CD4-positive, alpha-beta memory T cell (primary cell): ENCODE measurements at regions not wholly inside any gene's neighbourhood (a gene's known extent, or its start where the extent isn't known, plus 50 kb on each side); places are given as distances from the start of the nearest gene placed in this dataset.

ENCODE experiments used
- CTCF ChIA-PET: fragments of 350-600 bp; sonication (Branson Sonifier 250); formaldehyde crosslinking; loops from one replicate; lab custom pipeline; 2021; ENCODE audit warnings: inconsistent platforms; ENCODE audit not compliant: partially characterized antibody; lab: Charles Lee
- POLR2A ChIA-PET: fragments of 350-600 bp; sonication (Branson Sonifier 250); formaldehyde crosslinking; loops from one replicate; lab custom pipeline; 2021; ENCODE audit not compliant: partially characterized antibody; lab: Charles Lee
- DNase-seq, 5 donors: peaks; one replicate each; pipeline versions ENCODE4 v3.0.0 to v3.0.0-alpha.2; 2020 to 2022; ENCODE audit warnings: mixed read lengths in 1 of 5
- H3K27ac ChIP-seq: one replicate; pipeline ENCODE4 v1.7.0; 2013; ENCODE audit warnings: low read depth, low read length
- H3K27me3 ChIP-seq: 2 replicates; pipeline ENCODE4 v1.7.0; 2013; ENCODE audit warnings: mild to moderate bottlenecking, low read length, moderate library complexity; ENCODE audit not compliant: insufficient read depth
- H3K36me3 ChIP-seq: 2 replicates; pipeline ENCODE4 v1.7.0; 2013; ENCODE audit warnings: mild to moderate bottlenecking, low read length, moderate library complexity; ENCODE audit not compliant: insufficient read depth
- H3K4me1 ChIP-seq: 2 replicates; pipeline ENCODE4 v1.7.0; 2013; ENCODE audit warnings: mild to moderate bottlenecking, low read length, moderate library complexity; ENCODE audit not compliant: insufficient read depth
- H3K4me3 ChIP-seq, 2 donors: one replicate each; pipeline ENCODE4 v1.7.0; 2013; ENCODE audit warnings: low read length in 2 of 2, mild to moderate bottlenecking in 1 of 2
- H3K9me3 ChIP-seq, 2 donors: one replicate each; pipeline ENCODE4 v1.7.0; 2013; ENCODE audit warnings: low read length in 2 of 2, control low read depth in 1 of 2; ENCODE audit not compliant: control insufficient read depth in 1 of 2
- H3K27ac Mint-ChIP-seq, 7 donors: one replicate each; pipeline ENCODE4 v1.8.0; 2020 to 2021; ENCODE audit warnings: mixed read lengths in 7 of 7, mild to moderate bottlenecking in 6 of 7, inconsistent platforms in 3 of 7, moderate library complexity in 3 of 7
- H3K27me3 Mint-ChIP-seq, 2 donors: one replicate each; pipeline ENCODE4 v1.8.0; 2020 to 2021; ENCODE audit warnings: mixed read lengths in 2 of 2
- H3K36me3 Mint-ChIP-seq, 2 donors: one replicate each; pipeline ENCODE4 v1.8.0; 2020 to 2021; ENCODE audit warnings: mixed read lengths in 2 of 2, inconsistent platforms in 1 of 2, mild to moderate bottlenecking in 1 of 2
- H3K4me1 Mint-ChIP-seq, 4 donors: one replicate each; pipeline ENCODE4 v1.8.0; 2020 to 2021; ENCODE audit warnings: mixed read lengths in 4 of 4, mild to moderate bottlenecking in 1 of 4
- H3K4me3 Mint-ChIP-seq, 8 donors: one replicate each; pipeline ENCODE4 v1.8.0; 2020 to 2021; ENCODE audit warnings: mixed read lengths in 8 of 8, mild to moderate bottlenecking in 7 of 8, moderate library complexity in 6 of 8, inconsistent platforms in 3 of 8
- H3K9me3 Mint-ChIP-seq, 8 donors: one replicate each; pipeline ENCODE4 v1.8.0; 2020 to 2021; ENCODE audit warnings: mixed read lengths in 8 of 8, mild to moderate bottlenecking in 5 of 8, inconsistent platforms in 3 of 8, moderate library complexity in 1 of 8
- intact Hi-C: fragments of 100-400 bp; cut with micrococcal nuclease; formaldehyde crosslinking; loops from one replicate; pipeline ENCODE4 v1.15.1; 2023

DNA sequence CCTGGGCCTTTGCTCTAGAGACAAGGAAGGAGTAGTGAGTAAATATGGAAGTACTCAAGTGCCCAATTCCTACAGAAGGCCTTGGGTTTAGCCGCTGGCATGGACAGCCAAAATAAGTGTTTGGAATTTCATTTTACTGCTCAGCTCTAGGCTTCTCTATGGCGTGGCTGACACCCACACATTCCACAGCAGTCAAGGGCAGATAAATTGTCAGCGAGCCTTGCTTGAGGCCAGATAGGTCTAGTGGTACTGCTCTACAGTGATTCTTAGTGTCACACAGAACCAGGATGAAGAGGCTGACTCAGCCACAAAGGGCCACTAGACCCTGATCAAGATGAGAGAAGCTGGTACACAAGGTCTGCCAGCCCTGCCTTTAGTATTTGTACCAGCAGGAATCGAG lies 111.0 kb upstream of the NFIB start:
- CTCF ChIA-PET: interaction anchor here (0.6 to 1.0 kb wide), 2 partner anchors 11 to 19 kb away, joined by 3 read pairs; no protein-coding TSS in a partner anchor
- H3K4me1 ChIP-seq: no peaks in the 10 kb centered on the region
- H3K27ac Mint-ChIP-seq: no peak overlapping the region
- H3K36me3 ChIP-seq: no peaks in the 10 kb centered on the region
- H3K27ac ChIP-seq: no peak overlapping the region
- no peaks in the 10 kb centered on the region for H3K36me3 Mint-ChIP-seq
- peaks cover 5 to 6% of the 10 kb centered on the region in 2 donors for H3K27me3 Mint-ChIP-seq
- intact Hi-C loops: no loop called here
- H3K4me1 Mint-ChIP-seq: peaks cover 0 to 4% (median 1%) of the 10 kb centered on the region in 4 donors
- POLR2A ChIA-PET: no interaction called here
- no peak overlapping the region for H3K4me3 ChIP-seq
- no peak for DNase-seq
- no peaks in the 10 kb centered on the region for H3K27me3 ChIP-seq
- H3K9me3 ChIP-seq: no peaks in the 10 kb centered on the region
- H3K9me3 Mint-ChIP-seq: peaks cover 0 to 2% (median 0%) of the 10 kb centered on the region in 8 donors
- no peak overlapping the region for H3K4me3 Mint-ChIP-seq

DNA sequence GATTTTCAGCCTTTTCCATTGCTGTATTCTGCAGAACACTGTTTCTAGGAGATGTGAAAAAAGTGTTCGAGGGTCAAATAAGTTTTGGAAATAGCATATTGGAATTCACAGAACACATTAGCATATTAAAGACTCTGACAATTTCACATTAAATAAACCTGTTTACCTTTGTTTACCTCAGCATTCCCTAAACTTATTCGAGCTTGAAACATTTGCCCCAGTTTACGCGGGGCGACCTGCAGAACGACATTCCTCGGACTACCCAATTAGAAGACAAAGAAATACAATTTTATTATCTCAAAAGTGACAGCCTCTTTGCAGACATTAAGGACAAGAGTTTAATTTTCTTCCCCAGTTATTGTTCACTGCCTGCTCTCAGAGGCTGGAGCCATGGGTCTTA lies 110.3 kb upstream of the NFIB start:
- H3K4me3 Mint-ChIP-seq: no peak overlapping the region
- peaks cover 5 to 6% of the 10 kb centered on the region in 2 donors for H3K27me3 Mint-ChIP-seq
- H3K27ac ChIP-seq: no peak overlapping the region
- POLR2A ChIA-PET: no interaction called here
- no peaks in the 10 kb centered on the region for H3K9me3 ChIP-seq
- no peak overlapping the region for H3K4me3 ChIP-seq
- H3K36me3 Mint-ChIP-seq: no peaks in the 10 kb centered on the region
- no peaks in the 10 kb centered on the region for H3K36me3 ChIP-seq
- H3K9me3 Mint-ChIP-seq: peaks cover 0 to 2% (median 0%) of the 10 kb centered on the region in 8 donors
- CTCF ChIA-PET: no interaction called here
- DNase-seq: no peak
- H3K27me3 ChIP-seq: no peaks in the 10 kb centered on the region
- intact Hi-C loops: no loop called here
- no peak overlapping the region for H3K27ac Mint-ChIP-seq
- no peaks in the 10 kb centered on the region for H3K4me1 ChIP-seq
- H3K4me1 Mint-ChIP-seq: peaks cover 0 to 4% (median 1%) of the 10 kb centered on the region in 4 donors

DNA sequence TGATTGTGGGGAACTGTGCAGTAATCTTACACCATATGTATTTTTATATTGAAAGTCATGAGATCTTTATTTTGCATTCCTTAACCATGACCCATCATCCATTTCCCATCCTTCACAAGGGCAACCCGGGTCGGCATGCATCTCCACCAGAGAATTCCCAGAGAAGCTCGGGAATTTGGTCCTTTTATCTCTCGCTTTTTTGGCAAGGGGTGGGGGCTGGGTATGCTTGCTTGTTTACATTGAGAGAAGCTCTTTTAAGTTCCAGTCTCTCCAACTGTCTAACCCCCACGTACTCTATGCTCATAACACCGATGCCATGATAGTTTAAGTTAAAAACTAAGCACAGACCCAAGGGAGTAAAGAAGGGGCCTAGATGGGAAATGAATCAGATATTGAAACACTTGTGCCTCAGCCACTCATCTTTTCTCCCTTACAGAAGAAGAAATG lies 109.9 kb upstream of the NFIB start:
- Histone ChIP-seq H3K4me1 (no peaks in the 10 kb centered on the region), H3K27ac (no peak overlapping the region), H3K9me3 (no peaks in the 10 kb centered on the region), H3K27me3 (no peaks in the 10 kb centered on the region), H3K4me3 (no peak overlapping the region), H3K36me3 (no peaks in the 10 kb centered on the region)
- no peak overlapping the region for H3K27ac Mint-ChIP-seq
- ChIA-PET POLR2A (no interaction called here), CTCF (no interaction called here)
- H3K4me1 Mint-ChIP-seq: peaks cover 0 to 4% (median 1%) of the 10 kb centered on the region in 4 donors
- DNase-seq: no peak
- H3K4me3 Mint-ChIP-seq: no peak overlapping the region
- no peaks in the 10 kb centered on the region for H3K36me3 Mint-ChIP-seq
- no peaks in the 10 kb centered on the region for H3K9me3 Mint-ChIP-seq
- H3K27me3 Mint-ChIP-seq: peaks cover 2 to 6% of the 10 kb centered on the region in 2 donors
- intact Hi-C loops: no loop called here

DNA sequence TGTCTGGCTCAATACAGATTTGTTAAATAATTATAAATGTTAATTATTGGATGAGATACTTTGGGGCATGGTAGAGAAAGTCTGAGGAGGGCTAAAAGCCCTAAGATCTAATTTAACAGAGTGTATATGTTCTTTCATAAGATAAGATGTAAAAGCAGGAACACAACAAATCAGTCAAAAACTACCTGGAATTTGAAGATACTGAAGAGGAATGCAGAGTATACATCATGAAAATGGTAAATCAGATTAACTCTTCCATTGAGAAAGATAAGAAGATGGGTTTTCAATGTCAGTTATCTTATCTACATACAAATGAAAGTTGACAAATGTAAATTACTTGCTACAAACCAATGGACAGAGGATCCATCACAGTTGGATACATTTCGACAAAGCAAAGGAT lies 107.3 kb upstream of the NFIB start:
- Mint-ChIP-seq H3K9me3 (no peaks in the 10 kb centered on the region), H3K4me3 (no peak overlapping the region), H3K36me3 (no peaks in the 10 kb centered on the region), H3K27ac (no peak overlapping the region), H3K27me3 (peaks cover 0 to 1% of the 10 kb centered on the region in 2 donors), H3K4me1 (no peaks in the 10 kb centered on the region)
- H3K9me3 ChIP-seq: no peaks in the 10 kb centered on the region
- no peak overlapping the region for H3K4me3 ChIP-seq
- POLR2A ChIA-PET: no interaction called here
- no peaks in the 10 kb centered on the region for H3K4me1 ChIP-seq
- no peaks in the 10 kb centered on the region for H3K36me3 ChIP-seq
- no peaks in the 10 kb centered on the region for H3K27me3 ChIP-seq
- intact Hi-C loops: no loop called here
- DNase-seq: no peak
- no peak overlapping the region for H3K27ac ChIP-seq
- CTCF ChIA-PET: no interaction called here

DNA sequence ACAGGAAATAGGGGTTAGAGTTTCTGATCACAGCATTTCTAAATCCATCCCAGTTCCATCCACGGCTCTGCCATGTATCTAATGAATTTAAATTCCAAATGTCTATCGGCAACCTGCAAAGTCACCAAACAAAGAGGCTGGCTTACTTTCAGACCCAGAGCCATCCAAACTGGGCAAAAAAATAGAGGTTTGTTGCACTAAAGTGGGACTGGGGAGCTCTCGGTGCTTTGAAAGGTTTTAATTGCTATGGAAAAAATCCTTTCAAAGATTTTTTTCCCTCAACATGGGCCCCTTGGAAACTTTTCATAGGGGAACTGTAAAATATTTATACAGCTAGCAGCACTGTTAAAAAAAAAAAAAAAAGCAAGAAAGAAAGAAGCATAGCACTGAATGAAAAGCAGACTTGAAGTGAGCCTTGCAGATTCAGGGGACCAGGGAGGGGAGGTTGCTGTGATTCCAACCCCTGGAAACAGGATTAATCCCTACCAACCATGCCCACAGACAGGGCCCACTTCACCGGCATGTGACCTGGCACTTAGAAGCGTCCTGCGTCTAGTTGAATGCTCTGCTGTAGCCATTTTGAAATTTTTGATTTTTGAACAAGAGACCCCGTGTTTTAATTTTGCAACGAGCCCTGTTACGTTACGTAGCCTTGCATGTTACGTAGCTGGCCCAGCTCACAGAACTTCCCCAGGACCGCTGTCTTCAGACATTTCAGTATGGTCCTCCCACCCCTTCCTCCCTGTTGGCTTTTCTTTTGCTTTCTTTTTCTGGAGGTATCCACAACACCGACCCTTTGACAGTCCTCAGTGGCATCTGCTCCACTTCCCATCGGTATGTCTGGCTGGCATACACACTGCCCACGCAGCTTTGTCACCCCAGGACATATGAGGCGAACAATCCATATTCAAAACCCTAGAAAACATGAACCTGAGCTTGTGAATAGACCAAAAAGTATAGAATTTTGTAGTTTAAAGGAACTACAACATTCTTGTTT lies 105.3 kb upstream of the NFIB start:
- no peak overlapping the region for H3K4me3 ChIP-seq
- H3K36me3 ChIP-seq: no peaks in the 10 kb centered on the region
- POLR2A ChIA-PET: no interaction called here
- Mint-ChIP-seq H3K4me3 (no peak overlapping the region), H3K27ac (no peak overlapping the region), H3K36me3 (no peaks in the 10 kb centered on the region), H3K9me3 (no peaks in the 10 kb centered on the region), H3K27me3 (no peaks in the 10 kb centered on the region), H3K4me1 (no peaks in the 10 kb centered on the region)
- CTCF ChIA-PET: interaction anchor here (2.9 kb wide), 1 partner anchor 8 kb away, joined by 7 read pairs; no protein-coding TSS in a partner anchor
- intact Hi-C loops: no loop called here
- no peaks in the 10 kb centered on the region for H3K4me1 ChIP-seq
- no peaks in the 10 kb centered on the region for H3K27me3 ChIP-seq
- H3K27ac ChIP-seq: no peak overlapping the region
- no peaks in the 10 kb centered on the region for H3K9me3 ChIP-seq
- no peak for DNase-seq

DNA sequence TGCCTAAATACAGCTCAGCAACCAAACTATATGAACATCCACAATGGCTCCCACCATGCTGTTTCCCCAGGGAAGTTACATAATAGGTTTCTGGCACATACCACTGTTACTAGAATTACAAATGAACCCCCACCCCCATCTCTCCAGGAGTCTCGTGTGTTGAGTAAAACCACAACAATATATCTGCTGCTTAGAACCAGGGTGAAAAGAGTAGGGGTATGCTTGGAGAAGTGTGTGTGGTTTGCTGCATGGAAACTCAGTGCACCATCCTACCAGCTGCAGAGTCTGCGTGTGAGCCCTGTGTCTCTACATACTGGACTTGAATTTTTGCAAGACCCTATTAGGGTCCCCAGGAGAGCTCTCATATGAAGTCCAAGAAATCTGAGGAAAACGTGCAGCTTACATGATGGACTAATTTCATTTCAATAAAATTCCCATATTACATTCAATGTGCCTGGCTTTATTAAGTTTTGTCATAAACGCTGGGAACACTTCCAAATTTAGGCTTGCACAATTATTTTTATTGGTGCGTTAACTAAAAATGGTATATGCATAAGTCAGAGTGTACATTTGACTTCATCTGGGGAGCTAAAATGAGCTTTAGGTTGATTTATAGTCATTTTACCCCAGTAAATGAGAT lies 104.5 kb upstream of the NFIB start:
- Histone ChIP-seq H3K27me3 (no peaks in the 10 kb centered on the region), H3K27ac (no peak overlapping the region), H3K4me3 (no peak overlapping the region), H3K36me3 (no peaks in the 10 kb centered on the region), H3K4me1 (no peaks in the 10 kb centered on the region), H3K9me3 (no peaks in the 10 kb centered on the region)
- ChIA-PET POLR2A (no interaction called here), CTCF (interaction anchor here (2.9 kb wide), 1 partner anchor 9 kb away, joined by 7 read pairs; no protein-coding TSS in a partner anchor)
- Mint-ChIP-seq H3K27me3 (no peaks in the 10 kb centered on the region), H3K36me3 (no peaks in the 10 kb centered on the region), H3K9me3 (no peaks in the 10 kb centered on the region), H3K27ac (no peak overlapping the region), H3K4me3 (no peak overlapping the region), H3K4me1 (no peaks in the 10 kb centered on the region)
- intact Hi-C loops: no loop called here
- no peak for DNase-seq

DNA sequence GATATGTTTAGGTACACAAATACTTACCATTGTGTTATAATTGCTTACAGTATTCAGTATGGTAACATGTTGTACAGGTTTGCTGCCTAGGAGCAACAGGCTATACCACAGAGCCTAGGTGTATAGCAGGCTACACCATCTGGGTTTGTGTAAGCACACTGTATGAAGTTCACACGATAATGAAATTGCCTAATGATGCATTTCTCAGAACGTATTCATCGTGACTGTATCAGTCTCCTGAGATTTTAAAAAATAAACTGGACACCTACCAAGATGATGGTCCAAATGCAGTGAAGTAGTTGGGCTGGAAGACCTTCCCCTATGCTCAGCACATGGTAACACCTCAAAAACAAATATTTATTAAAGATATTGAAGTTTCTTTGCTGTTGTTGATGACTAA lies 103.3 kb upstream of the NFIB start:
- no peaks in the 10 kb centered on the region for H3K27me3 ChIP-seq
- ChIA-PET CTCF (interaction anchor here (2.9 to 3.4 kb wide), 2 partner anchors 10 to 11 kb away, joined by 7 to 14 read pairs; no protein-coding TSS in a partner anchor), POLR2A (no interaction called here)
- Mint-ChIP-seq H3K9me3 (no peaks in the 10 kb centered on the region), H3K36me3 (no peaks in the 10 kb centered on the region), H3K4me3 (no peak overlapping the region), H3K4me1 (no peaks in the 10 kb centered on the region), H3K27me3 (no peaks in the 10 kb centered on the region), H3K27ac (no peak overlapping the region)
- H3K4me3 ChIP-seq: no peak overlapping the region
- intact Hi-C loops: no loop called here
- no peak for DNase-seq
- H3K27ac ChIP-seq: no peak overlapping the region
- no peaks in the 10 kb centered on the region for H3K9me3 ChIP-seq
- H3K4me1 ChIP-seq: no peaks in the 10 kb centered on the region
- no peaks in the 10 kb centered on the region for H3K36me3 ChIP-seq
